ENCODE measurements at regions not wholly inside any gene's neighbourhood (a gene's known extent, or its start where the extent isn't known, plus 50 kb on each side); places are given as distances from the start of the nearest gene placed in this dataset.

DNA sequence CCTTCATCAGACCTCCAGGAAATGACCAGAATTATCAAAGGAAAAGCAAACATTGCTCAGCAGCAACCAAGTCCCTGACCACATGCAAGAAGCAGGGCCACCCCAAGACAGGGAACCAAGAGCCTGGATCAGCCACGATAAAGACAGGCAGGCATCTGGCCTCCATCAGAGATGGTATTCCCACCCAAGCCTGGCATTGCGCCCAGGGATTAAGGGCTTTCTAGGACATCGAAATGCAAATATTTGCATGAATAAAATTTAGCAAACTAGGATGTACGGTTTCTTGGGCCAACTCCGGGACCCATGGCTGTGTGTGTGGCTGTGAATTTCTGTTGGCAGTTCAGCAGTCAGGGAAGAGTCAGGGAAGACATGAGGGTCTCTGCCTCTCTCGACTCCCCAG, 241.4 kb upstream of the DYNLRB2 start:
- no peak for DNase-seq

DNA sequence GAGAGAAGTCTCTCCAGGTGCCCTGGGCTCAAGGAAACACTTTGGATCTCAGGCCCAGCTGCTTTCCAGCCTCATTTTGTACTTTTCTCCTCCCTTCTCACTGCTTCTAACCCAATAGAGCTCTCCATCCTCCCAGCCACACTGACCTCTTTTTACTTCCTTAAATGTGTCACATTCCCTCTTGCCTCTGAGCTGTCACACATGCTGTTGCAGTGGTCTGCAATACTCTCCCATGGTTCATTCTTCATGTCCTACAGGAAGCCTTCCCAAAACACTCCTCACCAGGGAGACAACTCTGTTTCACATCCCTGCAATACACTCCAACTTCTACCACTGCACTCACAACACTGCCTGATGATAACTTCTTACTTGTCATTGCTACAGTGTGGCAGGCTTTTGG, 242.1 kb upstream of the DYNLRB2 start:
- DNase-seq: no peak

DNA sequence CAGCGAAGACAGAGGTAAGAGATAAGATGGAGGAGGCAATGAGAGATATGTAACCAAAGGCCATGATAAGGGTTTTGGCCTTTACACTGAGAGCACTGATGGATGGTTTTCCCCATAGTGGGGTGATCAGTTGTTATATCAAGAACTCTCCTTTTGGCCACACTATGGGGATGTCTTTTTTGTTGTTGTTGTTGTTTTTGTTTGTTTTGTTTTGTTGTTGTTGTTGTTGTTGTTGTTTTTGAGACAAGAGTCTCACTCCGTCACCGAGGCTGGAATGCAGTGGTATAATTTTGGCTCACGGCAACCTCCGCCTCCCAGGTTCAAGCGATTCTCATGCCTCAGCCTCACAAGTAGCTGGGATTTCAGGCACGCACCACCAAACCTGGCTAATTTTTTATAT, 244.8 kb upstream of the DYNLRB2 start:
- no peak for DNase-seq

DNA sequence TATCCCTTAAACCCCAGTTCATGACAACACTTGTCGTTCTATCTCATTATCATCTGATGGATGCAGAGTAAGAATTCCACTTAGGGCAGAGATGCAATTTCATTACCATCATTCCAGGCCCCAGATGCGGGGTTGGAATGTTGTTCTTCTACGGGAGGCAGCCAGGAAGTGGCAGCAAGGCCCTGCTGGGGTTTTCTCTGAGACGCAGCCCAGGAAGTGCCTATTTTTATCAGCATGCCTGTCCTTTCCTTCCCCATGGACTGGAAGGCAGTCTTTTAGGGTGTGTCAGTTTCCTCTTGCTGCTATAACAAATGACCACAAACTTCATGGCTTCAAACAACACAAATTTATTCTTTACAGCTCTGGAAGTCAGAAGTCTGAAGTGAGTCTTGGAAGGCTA, 246.6 kb upstream of the DYNLRB2 start:
- DNase-seq: no peak

DNA sequence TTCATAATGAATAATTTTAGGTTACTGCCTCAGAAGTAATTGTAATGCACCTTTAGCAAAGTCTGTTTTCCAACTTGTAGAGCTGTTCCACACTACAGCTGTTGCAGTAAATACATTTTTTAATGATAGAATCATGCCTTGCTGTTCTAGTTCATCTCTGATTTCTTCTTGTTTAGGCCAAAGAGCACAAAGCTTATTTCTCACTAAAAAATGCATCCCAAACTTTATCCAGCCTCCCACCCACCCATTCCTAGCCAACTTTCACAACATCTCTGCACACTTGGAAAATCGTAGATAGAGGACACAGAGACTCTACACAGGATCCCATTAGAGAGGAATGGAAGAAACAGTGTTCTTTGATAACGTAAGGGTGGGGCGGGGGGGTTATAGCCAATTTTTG, 252.2 kb upstream of the DYNLRB2 start:
- DNase-seq: no peak

DNA sequence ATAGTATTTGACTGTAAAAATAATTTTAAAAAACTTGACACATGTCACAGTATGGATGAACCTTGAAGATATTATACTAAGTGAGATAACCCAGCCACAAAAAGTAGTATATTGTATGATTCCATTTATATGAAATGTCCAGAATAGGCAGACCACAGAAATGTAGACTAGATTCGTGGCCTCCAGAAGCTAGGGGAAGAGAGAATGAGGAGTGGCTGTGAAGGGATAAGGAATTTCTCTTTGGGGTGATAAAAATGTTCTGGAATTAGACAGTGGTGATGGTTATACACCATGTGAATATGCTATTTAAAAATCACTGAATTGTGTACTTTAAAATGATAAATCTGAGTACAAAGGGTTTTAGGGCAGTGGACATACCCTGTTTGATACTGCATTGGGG, 253.1 kb upstream of the DYNLRB2 start:
- DNase-seq: no peak

DNA sequence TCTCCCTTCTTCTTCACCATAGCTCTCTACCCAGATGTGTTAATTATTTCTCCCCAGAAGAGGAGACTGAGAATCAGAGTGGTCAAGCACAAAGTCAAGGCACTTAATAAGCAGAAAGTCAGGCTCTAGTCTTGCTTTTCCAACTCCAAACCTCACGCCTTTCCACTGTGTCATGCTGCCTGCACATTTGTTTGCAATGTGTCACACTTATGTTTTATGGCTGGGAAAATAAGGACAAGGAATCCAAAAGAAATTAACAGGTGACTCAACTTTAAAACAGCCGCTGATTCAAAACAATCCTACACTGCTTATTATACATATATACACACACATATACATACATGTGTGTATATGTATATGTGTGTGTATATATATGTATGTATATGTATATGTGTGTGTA, 255.7 kb upstream of the DYNLRB2 start:
- DNase-seq: no peak

DNA sequence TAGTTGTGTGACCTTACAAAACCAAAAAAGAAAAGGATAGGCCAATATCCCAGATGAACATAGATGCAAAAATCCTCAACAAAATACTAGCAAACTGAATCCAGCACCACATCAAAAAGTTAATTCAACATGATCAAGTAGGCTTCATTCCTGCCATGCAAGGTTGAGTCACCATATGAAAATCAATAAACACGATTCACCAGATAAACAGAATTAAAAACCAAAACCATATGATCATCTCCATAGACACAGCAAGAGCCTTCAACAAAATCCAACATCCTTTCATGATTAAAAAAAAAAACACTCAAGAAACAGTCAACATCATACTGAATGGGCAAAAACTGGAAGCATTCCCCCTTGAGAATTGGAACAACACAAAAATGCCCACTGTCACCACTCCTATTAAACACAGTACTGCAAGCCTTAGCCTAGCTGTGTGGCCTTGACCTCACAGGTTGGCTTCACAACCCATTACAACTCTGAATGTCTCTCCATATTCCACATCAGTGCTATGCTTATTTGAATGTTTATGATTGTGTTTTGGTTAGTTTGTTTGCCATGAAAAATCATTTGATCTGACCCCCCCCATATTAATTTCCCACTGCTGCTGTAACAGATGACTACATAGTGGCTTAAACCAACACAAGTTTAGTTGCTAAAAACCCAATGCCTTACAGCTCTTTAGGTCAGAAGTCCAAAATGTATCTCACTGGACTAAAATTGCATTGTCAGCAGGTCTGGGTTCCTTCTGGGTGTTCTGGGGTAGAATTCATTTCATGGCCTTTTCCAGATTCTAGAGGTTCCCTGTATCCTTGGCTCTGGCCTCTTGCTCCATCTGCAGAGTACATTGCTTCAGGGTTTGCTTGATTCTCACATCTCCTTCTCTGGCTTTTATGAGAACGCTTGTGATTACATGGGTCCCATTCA, 257.1 kb upstream of the DYNLRB2 start:
- DNase-seq: no peak

DNA sequence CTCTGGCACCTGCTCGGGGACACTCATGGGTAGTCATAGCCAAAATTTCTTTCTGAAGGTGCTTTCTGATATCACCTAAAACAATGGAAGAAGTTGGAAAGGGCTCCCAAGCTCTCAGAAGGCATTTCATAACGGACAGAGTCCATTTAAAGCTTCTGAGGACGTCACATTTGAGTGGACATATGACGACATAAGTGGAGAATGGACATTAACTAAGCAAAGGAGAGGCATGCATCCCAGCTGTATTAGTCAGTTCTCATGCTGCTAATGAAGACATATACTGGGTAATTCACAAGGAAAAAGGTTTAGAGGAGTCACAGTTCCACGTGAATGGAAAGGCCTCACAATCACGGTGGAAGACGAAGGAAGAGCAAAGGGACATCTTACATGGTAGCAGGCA, 260.2 kb upstream of the DYNLRB2 start:
- DNase-seq: no peak

DNA sequence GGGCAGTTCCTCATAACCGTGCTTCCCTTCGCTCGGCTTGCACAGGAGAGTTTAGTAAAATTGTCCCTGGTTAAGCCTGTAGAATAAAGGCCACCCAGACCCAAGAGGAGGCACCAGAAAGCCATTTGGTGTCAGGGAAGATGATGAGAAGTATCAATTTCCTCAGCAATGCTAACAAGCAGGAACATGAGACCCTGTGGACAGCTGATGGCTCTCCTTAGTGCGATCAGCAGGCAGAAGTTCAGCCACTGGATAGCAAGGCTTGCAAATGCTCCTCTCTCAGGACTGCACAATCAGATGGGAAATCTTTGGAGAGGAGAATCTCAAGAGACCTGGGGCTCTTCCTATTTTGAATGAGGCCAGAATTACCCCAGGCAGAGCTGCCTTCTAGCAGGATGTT, 261.1 kb upstream of the DYNLRB2 start:
- no peak for DNase-seq

DNA sequence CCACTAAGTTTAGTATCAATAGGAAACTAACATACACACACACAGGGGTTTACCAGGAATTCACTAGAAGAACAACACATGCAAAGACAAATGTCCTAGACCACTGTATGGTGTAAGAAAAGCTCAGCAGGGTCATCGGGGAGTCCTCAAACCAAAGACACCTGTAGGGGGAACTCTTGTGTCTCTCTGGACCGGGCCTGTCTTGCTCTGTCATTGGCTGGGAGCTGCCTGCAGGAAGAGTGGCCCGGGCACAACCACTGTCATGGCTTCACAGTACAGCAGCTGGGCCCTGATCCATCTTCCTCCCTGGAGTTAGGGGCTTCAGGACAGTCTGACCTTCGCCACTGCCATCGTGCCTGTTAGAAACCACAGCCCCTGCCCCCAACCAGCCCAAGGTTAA, 263.6 kb upstream of the DYNLRB2 start:
- no peak for DNase-seq

DNA sequence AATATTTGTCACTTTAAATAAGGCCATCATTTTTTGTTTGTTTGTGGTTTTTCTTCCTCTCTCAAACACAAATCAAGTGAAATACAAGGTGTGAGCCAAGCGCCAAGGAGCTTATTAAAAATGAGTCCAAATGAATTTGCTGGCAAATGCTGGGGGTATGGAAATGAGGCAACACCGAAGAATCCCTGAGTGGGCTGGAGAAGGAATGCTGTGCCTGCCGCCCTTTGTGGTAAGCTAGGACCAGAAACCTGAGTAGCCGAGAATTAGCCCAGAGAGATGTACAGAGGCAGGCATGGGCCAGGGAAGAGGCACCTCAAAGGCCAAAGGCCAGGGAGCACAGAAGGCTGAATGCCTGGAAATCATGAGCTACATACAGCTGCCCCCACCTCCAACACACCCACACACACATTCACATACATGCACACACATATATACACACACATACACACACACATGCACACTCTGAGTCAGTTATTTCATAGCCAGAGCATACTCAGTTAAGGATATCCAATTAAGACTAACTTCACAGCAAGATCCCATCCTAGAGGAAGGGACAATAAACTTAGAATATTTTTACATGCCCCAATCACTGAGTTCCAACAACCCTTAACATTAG, 266.1 kb upstream of the DYNLRB2 start:
- DNase-seq: no peak

DNA sequence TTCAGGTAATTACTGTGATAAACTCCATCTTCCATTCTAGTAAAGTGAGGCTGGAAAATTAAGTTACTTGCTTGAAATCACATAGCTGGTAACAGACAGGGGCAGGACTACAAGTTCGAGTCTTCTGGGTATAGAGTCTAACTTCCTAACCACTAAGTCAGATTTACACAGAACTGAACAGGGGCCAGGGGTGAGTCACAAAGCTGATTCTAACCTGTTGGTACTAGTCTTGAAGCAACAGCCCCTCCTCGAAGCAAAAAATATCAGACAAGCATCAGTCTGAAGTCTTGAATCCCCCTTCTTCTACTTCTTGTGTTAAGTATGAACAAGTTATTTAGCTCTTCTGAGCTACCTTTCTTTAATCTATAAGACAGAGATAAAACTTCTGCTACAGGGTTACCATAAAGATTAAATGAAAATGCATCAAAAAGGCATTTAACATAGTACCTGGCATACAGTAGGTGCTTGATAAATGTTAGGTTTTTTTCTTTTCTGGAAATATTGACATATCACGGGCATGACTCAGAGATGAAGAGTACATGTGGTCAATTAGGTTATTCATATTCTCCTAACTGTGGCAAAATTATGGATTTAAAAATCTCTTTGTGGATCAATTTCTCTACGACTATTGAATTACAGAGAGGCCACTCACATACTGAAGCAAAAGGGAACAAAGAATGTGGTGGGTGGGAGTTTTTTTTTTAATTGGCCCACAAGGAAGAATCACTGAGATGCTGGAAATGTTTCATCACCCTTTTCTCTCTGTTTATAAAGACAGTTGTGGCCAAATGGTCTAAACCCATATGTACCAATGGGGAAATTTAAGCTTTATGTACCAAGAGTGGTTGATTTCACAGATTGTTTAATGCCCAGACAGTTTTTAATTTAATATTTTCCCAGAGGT, 266.9 kb upstream of the DYNLRB2 start:
- no peak for DNase-seq

DNA sequence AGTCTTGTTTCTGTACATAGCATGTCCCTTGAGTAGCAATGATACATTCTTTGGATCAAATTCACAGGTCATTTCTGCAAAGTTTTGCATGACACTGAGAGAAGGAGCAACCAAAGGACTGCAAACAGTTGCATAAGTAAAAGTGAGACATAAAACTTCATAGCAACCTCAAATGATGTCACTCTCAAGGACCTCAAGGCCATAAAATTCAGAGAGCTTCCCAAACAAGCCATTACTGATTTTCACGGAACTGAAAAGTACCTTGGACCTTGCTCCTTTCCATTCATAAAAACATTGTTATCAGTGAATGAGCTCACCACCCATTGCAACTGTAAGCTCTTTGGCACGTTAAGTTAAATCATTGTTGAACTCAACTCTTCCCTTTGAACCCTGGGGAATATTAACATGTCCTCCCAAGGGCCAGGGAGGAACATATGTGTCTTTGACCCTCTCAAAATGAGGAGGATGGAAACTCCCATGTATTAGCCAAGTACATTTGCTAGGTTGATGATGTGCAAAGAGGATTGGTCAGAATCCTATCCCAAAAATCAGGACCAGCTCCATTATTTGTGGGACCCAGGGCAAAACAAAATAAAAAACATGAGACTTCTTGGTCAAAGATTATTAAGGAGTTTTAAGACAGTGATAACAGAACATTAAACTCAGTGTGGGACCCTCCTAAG, 275.0 kb upstream of the DYNLRB2 start:
- no peak for DNase-seq

DNA sequence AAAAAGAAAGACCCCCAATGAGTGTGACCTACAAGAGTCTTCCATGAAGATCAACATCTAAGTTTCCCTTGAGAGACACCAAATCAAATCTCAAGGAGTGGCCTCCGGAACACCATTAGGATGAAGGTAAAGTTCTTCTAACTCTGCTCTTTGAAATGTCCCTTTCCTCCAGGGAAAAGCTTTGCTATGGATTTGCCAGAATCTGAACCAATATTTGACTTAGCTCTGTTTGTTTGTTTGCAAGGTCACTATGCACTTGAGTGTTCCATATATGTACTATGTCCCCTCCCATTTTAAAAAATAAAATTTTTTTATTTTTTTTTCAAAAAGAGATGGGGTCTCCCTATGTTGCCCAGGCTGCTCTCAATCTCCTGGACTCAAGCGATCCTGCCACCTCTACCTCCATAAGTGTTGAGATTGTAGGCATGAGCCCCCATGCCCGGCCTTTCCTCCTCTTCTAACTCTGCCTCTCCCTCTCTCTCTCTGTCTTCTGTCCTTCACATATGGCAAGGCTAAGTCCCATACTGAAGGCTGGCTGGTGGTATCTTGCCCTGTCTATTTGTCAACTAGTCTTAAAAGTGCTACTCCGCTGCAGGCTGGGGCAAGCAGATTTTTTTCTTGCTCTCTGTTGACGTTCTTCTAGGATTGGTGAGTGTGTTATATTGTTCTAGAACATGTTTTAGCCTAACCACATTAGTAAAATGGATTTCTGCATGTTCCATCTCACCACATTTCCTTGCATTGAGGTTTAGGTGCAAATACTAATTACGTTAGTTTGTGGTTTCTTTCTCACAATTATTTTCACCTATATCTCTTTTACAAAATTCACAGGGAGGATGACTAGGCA, 276.7 kb upstream of the DYNLRB2 start:
- DNase-seq: no peak

DNA sequence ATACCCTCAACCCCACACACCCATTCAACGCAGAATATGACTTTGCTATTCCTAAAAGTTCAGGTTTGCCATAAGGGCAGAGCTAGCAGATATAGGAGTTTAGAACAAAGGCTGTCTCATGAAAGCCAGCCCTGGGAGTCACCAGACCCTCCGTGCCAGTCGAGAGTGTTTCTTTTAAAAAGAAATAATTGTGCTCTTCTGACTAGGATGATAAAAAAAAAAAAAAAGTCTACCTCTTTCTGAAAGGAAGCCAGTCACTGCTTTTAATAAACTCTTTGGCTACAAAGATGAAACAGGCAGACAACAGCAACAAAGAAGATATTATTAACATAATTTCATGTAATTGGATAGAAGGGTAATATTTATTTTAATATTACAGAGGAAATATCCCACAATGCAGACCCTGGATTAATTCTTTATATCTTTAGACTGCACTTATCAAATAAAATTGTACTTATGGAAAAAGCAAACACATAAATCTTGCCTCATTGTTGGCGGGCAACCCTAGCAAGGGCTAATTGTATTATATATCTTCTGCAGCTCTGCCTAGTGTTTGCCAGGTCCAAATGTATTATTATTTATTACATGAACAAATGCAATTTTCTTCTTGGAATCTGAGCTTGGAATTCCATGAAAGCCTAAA, 277.5 kb upstream of the DYNLRB2 start:
- DNase-seq: no peak

DNA sequence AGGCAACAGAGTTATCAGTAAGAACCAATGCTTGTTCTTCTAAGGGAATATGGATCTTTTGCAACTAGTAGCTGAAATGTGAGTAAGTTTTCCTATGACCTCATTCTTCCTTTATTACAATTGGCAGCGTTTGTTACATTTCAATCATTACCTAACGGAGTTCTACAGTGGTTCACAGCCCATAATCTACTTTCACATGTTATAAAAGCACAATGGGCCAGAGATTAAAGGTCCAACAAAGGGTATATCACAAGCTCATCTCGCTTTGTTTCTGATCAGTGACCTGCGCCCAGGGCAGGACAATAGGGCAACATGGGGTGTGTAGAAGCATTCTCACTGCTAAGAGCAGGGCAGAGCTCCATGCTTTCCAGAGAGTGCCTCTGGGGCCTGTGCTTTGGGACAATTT, 279.9 kb upstream of the DYNLRB2 start:
- no peak for DNase-seq

DNA sequence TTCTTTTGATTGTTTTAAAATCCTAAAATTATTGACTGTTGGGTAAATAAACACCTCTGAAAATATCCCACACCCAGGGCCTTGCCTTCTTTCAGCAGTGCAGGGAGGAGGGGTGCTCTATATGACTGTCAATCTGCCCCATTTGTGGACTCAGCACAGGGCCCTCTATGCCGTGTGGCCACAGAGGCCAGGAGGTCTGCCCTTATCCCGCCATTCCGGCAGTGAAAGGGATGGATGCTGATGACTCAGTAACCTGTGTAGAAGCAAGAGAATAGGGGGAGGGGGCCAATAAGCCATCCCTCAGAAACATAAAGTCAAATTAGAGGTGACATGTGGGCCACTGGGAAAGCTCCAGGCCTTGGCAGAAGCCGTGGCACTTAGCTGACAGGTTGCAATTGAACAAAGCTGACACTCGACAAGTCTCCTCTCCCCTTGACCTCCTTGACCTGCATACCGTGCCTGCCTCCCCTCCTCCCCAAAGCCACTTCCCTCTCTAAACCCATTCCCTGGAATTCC, 281.4 kb upstream of the DYNLRB2 start:
- DNase-seq: no peak

DNA sequence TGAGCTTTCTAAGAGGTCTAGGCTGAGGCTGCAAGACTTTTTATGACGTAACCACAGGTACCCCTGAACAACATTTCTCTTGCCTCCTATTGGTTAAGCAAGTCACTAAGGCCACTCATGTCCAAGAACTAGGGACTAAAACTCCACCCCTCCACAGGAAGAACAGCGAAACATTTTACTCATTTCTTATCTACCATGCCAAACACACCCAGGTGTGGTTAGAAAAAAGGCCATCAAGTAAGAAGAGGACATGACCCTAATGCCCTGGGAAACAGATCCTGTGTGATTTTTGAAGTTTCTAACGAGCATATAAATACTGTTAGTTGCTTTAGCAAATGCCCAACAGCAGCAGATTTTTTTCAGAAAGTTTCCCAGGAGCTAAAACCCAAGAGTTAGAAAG, 282.4 kb upstream of the DYNLRB2 start:
- no peak for DNase-seq

DNA sequence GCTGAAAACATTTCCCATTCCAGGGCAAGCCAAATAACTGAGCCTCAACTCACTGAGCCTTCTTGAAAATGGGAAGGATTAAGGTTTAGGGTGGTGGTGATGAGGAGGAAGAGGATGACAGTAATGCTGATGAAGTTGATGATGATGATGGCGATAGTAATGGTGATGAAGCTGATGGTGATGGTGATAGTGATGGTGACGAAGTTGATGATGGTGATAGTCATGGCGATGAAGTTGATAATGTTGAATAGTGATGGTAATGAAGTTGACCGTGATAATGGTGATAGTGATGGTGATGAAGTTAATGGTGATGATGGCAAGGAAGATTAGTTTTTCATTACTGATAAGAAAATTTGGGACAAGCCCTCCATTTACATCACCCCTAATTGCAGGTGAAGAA, 285.8 kb upstream of the DYNLRB2 start:
- no peak for DNase-seq

DNA sequence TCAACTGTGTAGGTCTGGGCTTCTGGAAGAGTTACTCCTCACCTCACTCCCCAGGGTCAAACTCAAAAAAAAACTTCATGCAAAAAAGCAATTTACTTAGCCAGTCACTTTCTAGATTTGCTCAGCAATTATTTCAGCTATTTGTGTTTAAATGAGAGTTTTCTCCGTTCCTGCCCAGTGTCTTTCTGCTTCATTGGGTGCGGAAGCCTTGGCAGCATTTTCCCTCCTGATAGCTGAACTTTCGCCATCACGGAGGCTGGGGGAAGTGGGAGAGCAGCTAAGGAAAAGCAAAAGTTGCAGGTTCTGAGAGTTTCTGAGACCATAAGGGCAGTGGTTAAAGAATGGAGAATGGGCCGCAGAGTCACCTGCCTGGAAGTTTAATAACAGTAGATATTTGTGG, 287.1 kb upstream of the DYNLRB2 start:
- DNase-seq: no peak
